ENCODE measurements at regions not wholly inside any gene's neighbourhood (a gene's known extent, or its start where the extent isn't known, plus 50 kb on each side); places are given as distances from the start of the nearest gene placed in this dataset.

GRCh38 chr13:54367639-54368271 is 1339.1 kb downstream of the OLFM4 start:
- Histone ChIP-seq H2AFZ (ENCODE audit: low read depth, low read length) (no peak overlapping the region), H3K36me3 (ENCODE audit: insufficient read depth, low read length) (no peaks in the 10 kb centered on the region), H3K4me2 (ENCODE audit: low read length) (no peak overlapping the region), H3K4me3 (ENCODE audit: low read length) (no peak overlapping the region), H3K27ac (ENCODE audit: low read length) (no peak overlapping the region), H3K27me3 (ENCODE audit: insufficient read depth, low read depth, low read length) (no peaks in the 10 kb centered on the region), H3K79me2 (replicated peaks; ENCODE audit: insufficient read depth, low read length) (no peaks in the 10 kb centered on the region), H3F3A (ENCODE audit: insufficient read depth, low read length, poor library complexity, severe bottlenecking) (no peaks in the 10 kb centered on the region), H3K9me2 (ENCODE audit: insufficient read depth, low read length) (no peaks in the 10 kb centered on the region), H3K9ac (ENCODE audit: low read length) (no peak overlapping the region), H3K9me3 (ENCODE audit: low read length) (no peaks in the 10 kb centered on the region), H4K20me1 (ENCODE audit: insufficient read depth) (no peaks in the 10 kb centered on the region)
- TF ChIP-seq RAD21 (conservative IDR thresholded peaks at IDR 0.05), result no peak
- no peak for TF ChIP-seq SMC3 (conservative IDR thresholded peaks at IDR 0.05; ENCODE audit: poor library complexity)
- TF ChIP-seq EP300 (conservative IDR thresholded peaks at IDR 0.05; ENCODE audit: poor library complexity, severe bottlenecking), result no peak
- no peak for TF ChIP-seq MXI1 (conservative IDR thresholded peaks at IDR 0.05; ENCODE audit: poor library complexity, severe bottlenecking)
- no peak for TF ChIP-seq TAF1 (IDR thresholded peaks at IDR 0.05; ENCODE audit: low read depth)
- no peak for TF ChIP-seq EZH2 (IDR thresholded peaks at IDR 0.05; ENCODE audit: borderline replicate concordance, insufficient read depth, low read length, poor library complexity, severe bottlenecking)
- TF ChIP-seq REST (IDR thresholded peaks at IDR 0.05; ENCODE audit: borderline replicate concordance), result no peak
- TF ChIP-seq, protein P1, sequence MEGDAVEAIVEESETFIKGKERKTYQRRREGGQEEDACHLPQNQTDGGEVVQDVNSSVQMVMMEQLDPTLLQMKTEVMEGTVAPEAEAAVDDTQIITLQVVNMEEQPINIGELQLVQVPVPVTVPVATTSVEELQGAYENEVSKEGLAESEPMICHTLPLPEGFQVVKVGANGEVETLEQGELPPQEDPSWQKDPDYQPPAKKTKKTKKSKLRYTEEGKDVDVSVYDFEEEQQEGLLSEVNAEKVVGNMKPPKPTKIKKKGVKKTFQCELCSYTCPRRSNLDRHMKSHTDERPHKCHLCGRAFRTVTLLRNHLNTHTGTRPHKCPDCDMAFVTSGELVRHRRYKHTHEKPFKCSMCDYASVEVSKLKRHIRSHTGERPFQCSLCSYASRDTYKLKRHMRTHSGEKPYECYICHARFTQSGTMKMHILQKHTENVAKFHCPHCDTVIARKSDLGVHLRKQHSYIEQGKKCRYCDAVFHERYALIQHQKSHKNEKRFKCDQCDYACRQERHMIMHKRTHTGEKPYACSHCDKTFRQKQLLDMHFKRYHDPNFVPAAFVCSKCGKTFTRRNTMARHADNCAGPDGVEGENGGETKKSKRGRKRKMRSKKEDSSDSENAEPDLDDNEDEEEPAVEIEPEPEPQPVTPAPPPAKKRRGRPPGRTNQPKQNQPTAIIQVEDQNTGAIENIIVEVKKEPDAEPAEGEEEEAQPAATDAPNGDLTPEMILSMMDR (IDR thresholded peaks at IDR 0.05; ENCODE audit: poor library complexity, severe bottlenecking), result no peak
- TF ChIP-seq POLR2AphosphoS5 (IDR thresholded peaks at IDR 0.05), result no peak

- H3K27ac ChIP-seq (ENCODE audit: low read length), result no peak overlapping the region
- no peaks in the 10 kb centered on the region for H3K79me2 ChIP-seq (replicated peaks; ENCODE audit: insufficient read depth, low read length)
- TF ChIP-seq RAD21 (conservative IDR thresholded peaks at IDR 0.05), result no peak
- no peaks in the 10 kb centered on the region for H3K36me3 ChIP-seq (ENCODE audit: insufficient read depth, low read length)
- H3K9me2 ChIP-seq (ENCODE audit: insufficient read depth, low read length), result no peaks in the 10 kb centered on the region
- no peaks in the 10 kb centered on the region for H4K20me1 ChIP-seq (ENCODE audit: insufficient read depth)
- no peaks in the 10 kb centered on the region for H3K27me3 ChIP-seq (ENCODE audit: insufficient read depth, low read depth, low read length)
- no peak overlapping the region for H3K4me3 ChIP-seq (ENCODE audit: low read length)
- no peak overlapping the region for H2AFZ ChIP-seq (ENCODE audit: low read depth, low read length)
- H3K9me3 ChIP-seq (ENCODE audit: low read length), result no peaks in the 10 kb centered on the region
- H3K9ac ChIP-seq (ENCODE audit: low read length), result no peak overlapping the region
- no peak overlapping the region for H3K4me2 ChIP-seq (ENCODE audit: low read length)
- H3F3A ChIP-seq (ENCODE audit: insufficient read depth, low read length, poor library complexity, severe bottlenecking), result no peaks in the 10 kb centered on the region
Observed at GRCh38 chr13:54368387-54368786, 1339.8 kb downstream of the OLFM4 start.
